ENCODE measurements at regions not wholly inside any gene's neighbourhood (a gene's known extent, or its start where the extent isn't known, plus 50 kb on each side); places are given as distances from the start of the nearest gene placed in this dataset.

- TF ChIP-seq CTCF (conservative IDR thresholded peaks at IDR 0.05; ENCODE audit: low read depth, low read length) (no peak), EZH2phosphoT487 (IDR thresholded peaks at IDR 0.05; ENCODE audit: borderline replicate concordance, low read length) (no peak), EZH2 (IDR thresholded peaks at IDR 0.05; ENCODE audit: low read length, unreplicated experiment) (no peak)
Measured at GRCh38 chr2:220491670-220492069, 864.2 kb downstream of the SLC4A3 start.
